ENCODE measurements at regions not wholly inside any gene's neighbourhood (a gene's known extent, or its start where the extent isn't known, plus 50 kb on each side); places are given as distances from the start of the nearest gene placed in this dataset.

DNA sequence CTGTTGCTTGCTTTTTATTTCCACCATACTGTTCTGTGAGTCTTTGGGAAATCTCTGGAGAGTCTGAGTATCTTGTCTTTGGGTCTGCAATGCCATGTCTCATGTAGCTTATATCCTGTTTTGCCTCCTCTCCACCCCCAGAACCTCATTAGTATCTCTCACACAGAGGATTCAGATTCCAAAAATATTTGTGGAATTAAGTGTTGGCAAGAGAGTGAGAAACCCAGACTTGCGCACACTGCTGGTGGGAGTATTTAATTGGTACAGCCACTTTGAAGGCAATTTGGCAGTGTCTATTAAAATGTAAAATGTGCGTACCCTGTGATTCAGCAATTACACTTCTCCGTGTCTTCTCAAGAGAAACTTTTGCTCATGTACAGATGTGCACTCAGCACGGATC lies 68.6 kb downstream of the ZNF621 start:
- DNase-seq = no peak

DNA sequence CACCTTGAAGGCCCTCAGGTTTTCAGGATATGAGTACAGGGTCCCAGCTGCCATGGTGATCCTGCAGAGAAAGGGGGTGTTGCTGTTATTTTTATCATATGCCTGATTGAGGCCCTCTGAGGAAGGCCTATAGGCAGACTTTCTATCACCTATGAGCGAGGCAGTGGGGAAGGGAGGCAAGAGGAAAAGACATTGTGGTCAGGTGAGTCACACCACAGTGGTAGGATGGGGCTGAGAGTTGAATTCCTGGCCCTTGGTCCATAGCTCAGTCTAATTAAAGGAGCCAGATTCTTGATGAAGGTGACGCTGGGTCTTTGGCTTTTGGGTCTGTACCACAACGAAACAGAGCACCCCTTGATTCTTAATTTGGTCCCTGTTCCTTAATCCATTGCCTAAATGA lies 72.7 kb downstream of the ZNF621 start:
- no peak for DNase-seq

DNA sequence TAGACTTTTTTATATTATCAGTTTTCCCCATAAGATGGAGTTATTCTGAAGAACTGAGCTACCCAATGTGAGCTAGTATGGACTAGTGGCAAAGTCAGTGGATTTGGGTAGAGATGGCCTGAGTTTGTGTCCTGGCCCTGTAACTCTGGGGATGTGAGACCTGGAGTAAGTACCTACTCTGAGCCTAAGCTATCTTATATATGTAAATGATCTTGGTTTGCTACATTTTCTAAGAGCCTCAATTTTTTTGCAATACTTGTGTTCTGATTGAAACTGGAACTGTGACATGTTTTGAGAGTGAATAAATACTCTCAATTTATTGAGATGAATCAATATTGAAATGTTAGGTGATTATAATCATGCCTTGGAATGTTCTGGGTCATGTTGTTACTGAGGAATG lies 73.6 kb downstream of the ZNF621 start:
- DNase-seq = no peak

DNA sequence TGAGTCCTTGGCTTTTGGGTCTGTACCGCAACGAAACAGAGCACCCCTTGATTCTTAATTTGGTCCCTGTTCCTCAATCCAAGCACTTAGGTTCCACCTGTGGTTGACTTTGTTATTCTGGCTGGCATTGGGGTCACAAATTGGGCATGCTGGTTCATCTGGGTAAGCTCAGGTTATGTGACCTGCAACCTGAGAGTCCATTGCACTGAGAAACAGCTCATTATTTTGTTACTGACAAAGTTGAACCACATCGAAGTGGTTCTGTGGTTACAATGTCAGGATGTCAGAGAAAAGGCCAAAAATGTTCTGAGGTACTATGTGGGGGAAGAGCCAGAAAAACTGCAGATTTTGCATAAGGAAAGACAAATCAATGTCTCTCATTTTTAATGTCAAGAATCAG lies 74.2 kb downstream of the ZNF621 start:
- DNase-seq = no peak

DNA sequence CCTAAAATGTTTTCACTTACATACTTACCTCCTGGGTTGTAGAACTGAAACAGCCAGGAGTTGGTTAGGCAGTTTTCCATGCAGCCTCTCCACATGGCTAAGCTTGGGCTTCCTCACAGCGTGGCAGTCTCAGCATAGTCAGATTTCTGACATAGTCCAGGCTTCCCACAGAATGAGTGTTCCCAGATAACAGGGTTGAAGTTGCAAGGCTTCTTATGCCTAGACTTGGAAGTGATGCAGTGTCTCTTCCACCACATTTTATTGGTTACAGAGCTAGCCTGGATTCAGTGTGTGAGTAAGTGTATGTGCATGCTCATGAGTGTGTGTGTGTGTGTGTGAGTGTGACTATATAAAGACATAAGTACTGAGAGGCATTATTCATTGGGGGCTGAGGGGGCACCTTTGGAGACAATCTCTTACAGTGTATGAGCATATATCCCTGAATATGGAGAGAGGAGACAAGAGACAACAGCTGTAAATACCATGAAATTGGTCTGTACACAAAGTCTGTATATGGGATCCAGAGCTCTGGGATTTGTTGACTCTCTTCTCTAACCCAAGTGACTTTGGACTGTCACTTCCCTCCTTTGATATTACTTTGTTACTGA lies 78.1 kb downstream of the ZNF621 start:
- DNase-seq = no peak

DNA sequence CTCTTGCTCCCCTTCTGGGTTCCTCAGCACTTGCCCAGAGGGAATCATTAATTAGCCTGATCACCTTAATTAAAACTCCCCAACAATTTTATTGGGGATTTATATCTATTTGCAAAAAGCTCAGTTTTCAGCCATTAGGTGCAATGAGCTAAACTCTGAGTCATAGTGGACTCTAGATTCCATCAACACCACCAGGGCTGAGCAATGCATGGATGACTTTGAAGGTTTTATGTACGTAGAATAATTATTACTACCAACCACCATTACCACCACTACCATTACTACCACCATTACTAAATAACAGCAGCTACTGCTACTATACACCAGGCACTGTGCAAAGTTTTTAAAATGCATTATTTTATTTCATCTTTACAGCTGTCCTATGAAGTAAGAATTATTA lies 81.2 kb downstream of the ZNF621 start:
- DNase-seq = no peak

DNA sequence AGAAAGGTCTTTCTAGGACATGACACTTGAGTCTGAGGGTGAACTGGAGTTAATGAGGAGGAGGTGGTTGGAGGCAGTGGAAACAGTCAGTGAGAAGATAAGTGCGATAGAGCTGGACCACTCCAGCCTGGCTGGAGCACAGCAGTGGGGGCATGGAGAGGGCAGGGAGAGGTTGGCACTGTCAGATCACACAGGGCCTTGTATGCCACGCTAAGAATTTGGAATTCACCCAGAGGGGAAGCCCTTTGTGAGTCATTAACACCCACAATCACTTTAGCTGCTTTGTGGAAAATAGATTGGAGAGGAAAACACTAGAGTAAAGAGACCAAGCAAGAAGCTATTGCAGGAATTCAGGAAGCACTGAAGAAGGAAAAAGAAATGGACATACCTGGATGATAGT lies 83.3 kb downstream of the ZNF621 start:
- DNase-seq = no peak

DNA sequence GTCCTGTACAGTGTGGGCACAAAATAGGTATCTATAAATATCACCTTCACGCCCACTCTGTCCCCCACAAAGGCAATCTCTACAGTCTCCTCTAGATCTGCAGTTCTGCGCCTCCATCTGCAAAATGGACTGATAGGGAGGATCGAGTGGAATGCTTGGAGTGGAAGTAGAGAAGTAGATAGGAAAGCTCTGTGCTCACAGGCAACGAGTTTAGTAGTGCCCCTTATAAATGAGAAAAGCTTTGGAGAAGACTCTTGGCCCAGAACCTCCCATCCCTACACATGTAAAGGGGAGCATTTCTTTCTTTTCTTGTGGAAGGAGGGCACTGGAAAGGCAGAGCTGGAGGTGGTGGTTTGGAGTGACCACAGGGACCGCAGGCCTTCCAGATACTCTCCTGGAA lies 88.5 kb downstream of the ZNF621 start:
- DNase-seq = no peak

DNA sequence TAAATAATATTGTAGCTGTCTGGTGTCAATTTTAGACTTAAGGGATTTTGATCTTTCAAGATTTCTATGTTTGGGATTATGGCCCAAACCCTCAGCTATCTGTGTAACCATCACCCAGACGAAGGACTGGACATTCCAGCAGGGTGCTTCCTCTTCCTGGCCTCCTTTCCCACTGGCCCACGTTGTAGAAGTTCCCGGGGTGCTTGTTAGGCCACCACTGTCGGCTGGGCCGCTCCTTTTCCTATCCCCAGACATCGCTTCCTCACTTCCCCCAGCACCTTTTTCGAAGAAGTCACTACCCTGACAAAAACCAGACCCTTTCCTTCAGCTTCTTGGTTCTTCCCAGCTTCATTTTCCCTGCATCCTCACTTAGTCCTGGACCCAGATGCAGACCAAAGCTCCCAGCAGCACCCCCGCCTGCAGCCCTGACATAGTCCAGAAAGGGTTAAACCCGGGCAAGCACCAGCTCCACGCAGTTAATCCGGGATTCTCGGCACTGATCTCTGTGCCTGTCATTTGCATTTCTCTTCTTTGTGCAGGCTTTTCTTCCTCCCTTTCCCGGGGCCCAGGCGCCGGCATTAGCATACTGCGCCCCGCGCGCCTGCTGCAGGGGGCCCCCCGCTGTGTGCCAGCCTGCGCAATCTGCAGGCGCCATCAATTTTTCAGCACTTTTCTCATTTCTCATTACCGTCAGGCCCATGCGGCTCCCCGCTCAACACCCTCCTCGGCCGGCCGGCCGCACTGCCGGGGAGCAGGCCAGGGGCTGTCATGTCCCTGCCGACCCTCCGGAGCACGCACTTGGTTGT lies 90.6 kb downstream of the ZNF621 start:
- DNase-seq = no peak

DNA sequence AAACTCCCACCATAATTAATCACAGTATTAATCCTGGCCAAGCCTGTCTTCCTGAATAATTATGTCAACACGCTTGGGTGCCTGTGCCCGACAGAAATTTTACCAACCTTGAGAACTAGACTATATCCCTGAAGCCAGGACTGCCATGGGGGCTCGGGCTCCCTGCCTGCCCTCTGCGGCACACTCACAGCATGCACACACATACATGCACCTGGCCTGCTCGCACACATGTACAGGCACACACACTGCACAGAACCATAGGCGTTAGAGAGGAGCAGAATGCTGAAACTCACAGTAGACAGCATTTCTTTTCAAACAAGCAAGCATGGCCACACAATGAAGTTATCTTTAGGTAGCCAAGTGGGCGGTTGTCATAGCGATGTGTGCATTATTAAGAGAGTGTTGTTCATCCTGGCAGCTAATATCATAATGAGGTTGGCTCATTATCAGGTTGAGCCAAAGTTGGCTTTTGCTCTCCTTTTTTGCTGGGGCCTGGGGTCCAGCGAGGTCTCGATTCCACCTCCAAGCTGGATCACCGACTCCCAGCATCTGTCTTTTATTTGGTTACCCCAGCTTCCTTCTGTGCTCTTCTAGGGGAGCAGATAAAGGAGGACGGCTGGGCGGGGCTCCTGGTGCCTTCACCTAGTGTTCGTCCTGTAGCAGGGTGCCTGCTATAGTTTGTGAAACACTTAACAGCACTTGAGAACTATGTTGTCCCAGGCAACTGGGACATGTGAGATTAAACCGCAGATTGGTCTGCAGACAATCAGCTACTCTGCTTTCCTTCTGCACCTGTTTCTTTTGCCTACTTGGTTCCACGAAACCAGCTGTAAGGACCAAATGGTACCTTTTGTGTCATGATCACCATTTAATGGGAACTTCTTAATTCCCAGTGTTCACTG lies 91.4 kb downstream of the ZNF621 start:
- no peak for DNase-seq

DNA sequence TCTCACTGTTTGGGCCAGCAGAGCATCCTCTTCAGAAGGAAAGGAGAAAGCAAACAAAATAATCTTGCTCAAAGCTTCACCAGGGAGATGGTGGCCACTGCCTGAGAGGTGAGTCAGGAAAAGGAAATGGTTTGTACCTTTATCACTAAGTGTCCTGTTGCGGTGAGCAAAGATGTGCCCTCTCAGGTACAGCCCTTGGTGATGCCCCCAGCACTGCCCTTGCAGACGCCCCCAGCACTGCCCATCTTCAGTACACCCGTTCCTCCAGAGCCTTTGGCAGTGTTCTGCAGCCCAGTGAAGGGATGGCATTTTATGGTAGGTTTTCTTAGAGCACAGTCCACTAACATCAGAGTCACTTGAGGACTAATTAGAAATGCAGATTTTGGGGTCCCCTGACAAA lies 92.3 kb downstream of the ZNF621 start:
- no peak for DNase-seq

DNA sequence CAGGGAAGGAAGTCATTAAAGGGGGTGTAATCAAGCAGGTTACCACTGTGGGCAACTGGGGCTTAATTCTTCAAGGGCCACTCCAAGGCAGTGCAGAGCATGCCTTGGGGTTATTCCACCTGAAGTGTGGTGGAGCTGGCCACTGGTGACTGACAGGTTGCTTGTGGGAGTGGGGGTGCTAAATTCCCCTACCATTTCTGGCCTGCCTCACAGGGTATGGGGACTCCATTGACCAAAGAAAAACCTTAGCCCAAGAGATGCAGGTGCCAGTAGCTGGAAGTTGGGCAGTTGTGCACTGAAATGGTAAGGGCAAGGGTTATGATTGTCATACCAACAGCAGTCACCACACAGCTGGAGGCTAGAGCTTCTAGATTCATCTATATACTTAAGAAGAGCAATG lies 93.4 kb downstream of the ZNF621 start:
- no peak for DNase-seq

DNA sequence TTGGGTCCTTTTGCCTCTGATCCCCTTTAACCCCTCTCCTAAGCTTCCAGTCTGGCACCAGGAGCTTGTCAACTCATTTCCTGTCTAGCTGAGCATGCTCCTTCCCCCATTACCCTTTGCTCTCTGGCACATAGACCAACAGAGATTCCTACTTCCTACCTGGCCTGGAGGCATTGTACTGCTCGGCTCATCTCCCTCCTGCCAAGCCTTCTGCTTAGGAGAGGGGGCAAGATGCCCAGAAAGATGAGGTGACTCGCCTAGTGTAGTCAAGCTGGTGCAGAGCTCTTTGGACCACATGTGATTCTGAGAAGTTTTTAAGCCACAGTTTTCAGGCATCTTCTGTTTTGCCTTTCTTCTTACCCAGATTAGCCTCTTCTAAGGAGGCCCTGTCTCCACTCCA lies 95.4 kb downstream of the ZNF621 start:
- no peak for DNase-seq

DNA sequence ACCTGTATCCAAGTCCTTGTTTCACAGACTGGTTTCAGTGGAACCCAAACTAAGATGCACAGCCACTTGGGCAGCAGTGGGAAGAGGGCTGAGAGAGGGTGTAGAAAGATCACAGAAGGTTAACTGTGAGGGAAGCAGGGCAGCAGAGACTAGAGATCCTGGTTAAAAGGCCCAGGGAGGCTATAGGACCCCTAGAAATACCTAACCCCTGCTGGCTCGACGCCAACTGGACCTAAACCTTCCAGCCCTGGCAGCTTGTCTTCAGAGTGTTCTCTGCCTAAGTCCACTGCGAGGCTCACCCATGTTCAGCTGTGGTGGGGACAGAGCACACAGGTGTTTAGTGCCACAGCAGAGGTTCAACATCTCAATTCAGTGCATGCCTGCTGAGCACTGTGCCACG lies 96.5 kb downstream of the ZNF621 start:
- no peak for DNase-seq

DNA sequence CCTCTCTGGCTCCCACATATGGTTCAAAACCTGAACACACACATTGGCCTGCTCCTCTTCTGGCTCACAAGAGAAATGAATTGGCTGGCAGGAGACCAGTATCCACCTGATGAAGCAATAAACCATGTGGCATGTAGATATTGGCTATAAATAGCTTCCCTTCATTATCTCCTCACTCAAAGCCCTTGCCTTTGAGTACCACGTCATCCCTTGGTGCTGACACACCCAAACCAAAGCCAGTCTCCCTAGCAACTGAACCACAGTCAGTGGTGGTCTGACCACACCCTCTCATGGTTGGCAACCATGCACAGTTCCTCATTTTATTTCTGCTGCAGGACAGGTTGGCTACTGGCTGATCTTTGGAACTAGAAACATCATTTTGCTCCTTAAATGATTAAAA lies 98.8 kb downstream of the ZNF621 start:
- DNase-seq = peak; percentile 27

DNA sequence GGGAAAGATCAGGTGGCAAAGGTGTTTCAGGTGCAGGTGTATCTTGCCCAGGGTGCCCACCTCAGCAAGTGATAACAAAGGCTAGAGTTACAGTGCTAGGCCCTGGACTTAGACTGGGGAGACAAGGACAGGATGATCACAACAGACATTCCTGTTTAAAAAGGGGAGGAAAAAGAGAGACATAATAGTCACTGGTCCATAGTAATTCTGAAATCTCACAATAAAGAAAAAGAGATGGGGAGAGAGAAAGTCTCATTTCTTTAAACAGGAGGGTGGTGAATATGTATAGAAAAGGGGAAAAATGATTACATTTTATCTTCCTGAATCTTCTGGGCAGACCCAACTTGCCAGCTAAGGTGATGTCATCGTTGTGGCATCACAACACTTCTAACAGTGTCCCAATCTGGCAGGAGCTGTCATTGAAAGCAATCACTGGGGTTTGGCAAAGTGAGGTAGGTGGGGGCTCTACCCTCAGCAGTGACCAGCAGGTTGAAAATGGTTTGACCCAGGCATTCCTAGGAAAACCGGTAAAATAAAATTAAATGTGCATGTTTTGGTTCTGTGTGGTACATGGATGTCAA lies 99.5 kb downstream of the ZNF621 start:
- no peak for DNase-seq

DNA sequence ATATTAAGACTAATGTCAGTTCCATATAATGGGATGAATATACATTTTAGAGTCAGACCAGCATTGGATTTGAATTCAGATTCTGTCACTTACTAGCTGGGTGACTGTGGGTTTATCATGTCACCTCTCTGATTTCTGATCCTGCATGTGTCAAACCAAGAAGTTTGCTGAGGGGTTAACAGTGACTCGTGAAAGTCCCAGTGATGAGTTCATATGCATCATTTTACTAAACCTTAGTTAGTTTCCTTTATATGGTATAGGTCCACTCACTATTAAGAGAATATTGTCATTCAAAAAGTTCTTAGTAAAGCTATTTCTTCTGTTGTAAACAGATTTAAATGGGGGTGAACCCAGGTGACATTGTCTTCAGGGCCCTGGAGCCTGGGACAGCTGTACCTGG lies 102.3 kb downstream of the ZNF621 start:
- DNase-seq = no peak

DNA sequence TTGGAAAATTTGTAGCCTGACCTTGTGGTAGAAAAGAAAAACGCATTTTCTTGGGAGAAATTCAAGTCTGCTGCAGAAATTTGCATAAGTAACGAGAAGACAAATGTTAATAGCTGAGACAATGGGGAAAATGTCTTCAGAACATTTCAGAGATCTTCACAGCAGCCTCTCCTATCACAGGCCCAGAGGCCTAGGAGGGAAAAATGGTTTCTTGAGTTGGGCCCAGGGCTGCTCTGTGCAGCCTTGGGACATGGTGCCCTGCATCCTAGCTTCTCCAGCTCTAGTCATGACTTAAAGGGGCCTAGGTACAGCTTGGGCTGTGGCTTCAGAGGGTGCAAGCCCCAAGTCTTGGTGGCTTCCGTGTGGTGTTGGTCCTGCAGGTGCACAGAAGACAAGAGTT lies 104.2 kb downstream of the ZNF621 start:
- DNase-seq = no peak

DNA sequence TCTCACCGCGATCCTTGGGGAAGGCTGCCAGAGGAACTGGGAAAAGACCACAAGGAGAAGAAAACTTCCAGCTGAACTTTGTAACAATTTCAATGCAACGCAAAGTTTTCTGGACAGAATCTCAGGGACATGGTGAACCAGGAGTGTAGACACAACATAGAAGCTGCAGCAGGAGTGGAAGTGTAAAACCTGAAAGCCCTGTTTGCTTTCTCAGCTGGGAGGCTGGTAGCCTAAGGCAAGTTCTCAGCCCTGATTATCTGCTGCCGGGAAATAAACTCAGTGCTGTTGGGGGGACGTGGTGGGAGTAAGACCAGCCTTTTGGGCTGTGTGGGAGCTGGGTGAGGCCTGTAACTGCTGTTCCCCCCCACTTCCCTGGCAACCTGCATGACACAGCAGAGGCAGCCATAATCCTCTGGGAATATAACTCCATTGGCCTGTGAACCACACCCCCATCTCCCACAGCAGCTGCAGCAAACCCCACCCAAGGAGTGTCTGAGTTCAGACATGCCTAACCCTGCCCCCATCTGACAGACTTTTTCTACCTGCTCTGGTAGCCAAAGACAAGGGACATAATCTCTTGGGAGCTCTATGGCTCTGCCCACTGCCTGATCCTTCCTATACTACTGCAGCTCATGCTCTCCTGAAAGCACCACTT lies 106.7 kb downstream of the ZNF621 start:
- DNase-seq = no peak

DNA sequence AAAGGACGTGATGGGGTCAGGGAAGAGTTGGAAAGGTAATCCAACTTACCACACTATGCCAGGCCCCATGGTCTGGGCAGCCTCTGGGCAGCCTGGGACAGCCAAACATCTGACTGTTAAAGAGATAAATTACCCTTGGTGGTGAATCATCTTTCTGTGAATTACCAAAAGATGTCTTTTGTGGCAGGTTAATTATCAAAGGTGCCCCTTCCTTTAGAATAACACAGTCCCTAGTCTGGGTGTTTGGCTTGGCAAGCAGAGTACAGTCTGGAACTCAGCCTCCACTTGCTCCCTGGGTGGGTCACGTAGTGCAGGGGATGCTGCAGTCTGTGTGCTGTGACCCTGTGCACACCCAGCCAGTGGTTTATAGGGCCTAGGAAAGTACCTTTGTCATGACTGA lies 113.1 kb downstream of the ZNF621 start:
- no peak for DNase-seq

DNA sequence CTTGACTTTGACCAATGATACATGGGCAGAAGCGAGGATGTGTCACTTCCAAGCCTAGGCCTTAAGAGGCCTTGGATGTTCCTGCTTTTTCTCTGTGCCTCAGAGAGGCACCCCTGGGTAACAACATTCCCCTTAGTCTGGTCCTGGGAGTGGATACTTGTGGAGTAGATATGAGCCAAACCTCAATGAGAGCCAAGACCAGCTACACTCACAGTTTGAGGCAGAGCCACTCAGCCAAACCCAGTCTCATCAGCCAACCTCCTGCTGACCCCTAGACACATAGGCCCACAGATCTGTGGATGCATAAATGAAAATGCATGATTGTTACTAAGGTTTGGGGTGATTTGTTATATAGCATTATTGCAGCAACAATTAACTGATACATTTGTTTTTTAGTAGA lies 114.2 kb downstream of the ZNF621 start:
- no peak for DNase-seq

DNA sequence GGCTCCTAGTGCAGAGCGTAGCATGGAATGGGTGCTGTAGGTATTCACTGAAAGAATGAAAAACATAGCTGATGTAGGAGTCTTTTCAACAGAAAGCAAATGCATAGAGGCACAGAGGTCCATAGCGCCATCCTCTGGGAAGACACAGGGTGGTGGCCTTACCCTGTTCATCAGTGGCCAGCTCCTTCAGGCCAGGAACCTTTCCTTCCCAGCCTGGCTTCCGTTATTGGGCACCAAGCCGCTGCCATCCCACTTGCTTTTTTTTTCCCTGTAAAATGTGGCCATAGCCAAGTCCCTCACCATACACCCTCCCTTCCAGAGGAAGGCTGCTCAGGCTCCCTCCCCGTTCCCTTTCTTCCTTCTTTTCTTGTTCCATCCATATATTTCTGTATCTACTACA lies 118.1 kb downstream of the ZNF621 start:
- DNase-seq = no peak

DNA sequence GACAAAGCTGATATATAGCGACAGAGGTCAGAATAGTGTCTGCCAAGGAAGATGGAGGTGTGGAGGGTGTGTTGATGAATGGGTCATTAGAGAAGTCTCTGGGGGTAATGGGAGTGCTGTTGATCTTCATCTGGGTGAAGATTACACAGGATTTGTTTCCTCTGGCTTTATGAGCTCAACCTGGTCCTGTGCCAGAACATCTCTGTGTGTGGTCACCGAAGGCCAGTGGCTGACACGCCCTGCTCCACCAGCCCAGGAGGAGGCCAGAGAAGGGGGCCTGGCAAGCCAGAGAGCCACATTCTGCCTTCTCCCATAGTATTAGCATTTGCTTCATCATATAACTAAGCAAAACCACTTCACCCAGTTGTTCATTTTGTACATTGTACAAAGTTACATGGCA lies 121.1 kb downstream of the ZNF621 start:
- no peak for DNase-seq
